ENCODE measurements at regions not wholly inside any gene's neighbourhood (a gene's known extent, or its start where the extent isn't known, plus 50 kb on each side); places are given as distances from the start of the nearest gene placed in this dataset.

DNA sequence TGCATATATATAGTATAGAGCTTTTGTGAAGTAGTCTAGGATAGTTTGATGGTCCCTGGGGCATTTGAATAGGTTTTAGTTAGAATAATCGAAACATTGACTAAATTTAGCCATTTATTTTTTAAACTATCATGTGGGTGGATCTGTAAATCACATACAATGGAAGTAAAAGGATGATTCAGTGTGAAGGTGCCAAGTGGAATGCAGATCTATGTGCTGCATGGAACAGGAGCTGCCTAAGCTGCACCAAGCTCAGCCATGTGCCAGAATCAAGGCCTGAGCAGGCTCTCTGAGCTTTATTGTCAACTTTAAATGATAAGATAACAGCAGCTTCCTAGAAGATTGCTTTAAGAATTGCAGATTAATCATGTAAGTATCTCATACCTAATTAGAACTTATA lies 1996.2 kb upstream of the PIK3C3 start:
- no peak for DNase-seq (ENCODE audit: low spot score in 2 of 2)

DNA sequence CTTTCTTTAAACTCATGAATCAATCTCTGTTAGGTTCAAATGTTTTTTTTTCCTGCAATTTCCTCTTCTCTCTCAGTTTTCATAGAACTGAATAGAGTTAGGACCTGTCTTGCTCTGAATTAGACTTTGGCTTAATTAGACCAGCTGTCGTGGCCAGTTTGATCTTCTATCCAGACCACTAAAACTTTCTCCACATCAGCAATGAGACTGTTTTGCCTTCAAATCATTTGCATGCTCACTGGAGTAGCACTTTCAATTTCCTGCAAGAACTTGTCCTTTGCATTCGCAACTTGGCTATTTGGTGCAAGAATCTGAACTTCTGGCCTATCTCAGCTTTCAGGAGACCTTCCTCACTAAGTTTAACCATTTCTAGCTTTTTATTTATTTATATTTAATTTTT lies 2002.2 kb upstream of the PIK3C3 start:
- DNase-seq (ENCODE audit: low spot score in 2 of 2) = no peak
- Histone ChIP-seq H3K27me3 (no peaks in the 10 kb centered on the region), H3K4me3 (no peak overlapping the region), H3K4me1 (no peaks in the 10 kb centered on the region), H3K27ac (no peak overlapping the region), H3K36me3 (no peaks in the 10 kb centered on the region), H3K9me3 (no peaks in the 10 kb centered on the region)
- intact Hi-C loops (cut with DNase I; ENCODE audit: low total_unique reads) = no loop called here
- TF ChIP-seq POLR2A (IDR thresholded peaks at IDR 0.05) (no peak), POLR2AphosphoS5 (IDR thresholded peaks at IDR 0.05) (no peak)
- TF ChIP-seq, protein P1, sequence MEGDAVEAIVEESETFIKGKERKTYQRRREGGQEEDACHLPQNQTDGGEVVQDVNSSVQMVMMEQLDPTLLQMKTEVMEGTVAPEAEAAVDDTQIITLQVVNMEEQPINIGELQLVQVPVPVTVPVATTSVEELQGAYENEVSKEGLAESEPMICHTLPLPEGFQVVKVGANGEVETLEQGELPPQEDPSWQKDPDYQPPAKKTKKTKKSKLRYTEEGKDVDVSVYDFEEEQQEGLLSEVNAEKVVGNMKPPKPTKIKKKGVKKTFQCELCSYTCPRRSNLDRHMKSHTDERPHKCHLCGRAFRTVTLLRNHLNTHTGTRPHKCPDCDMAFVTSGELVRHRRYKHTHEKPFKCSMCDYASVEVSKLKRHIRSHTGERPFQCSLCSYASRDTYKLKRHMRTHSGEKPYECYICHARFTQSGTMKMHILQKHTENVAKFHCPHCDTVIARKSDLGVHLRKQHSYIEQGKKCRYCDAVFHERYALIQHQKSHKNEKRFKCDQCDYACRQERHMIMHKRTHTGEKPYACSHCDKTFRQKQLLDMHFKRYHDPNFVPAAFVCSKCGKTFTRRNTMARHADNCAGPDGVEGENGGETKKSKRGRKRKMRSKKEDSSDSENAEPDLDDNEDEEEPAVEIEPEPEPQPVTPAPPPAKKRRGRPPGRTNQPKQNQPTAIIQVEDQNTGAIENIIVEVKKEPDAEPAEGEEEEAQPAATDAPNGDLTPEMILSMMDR (IDR thresholded peaks at IDR 0.05) = no peak

More for the DNA sequence above, 1996.2 kb upstream of the PIK3C3 start:
- TF ChIP-seq, protein P1 (IDR thresholded peaks at IDR 0.05) = no peak
- TF ChIP-seq POLR2A (IDR thresholded peaks at IDR 0.05) (no peak), POLR2AphosphoS5 (IDR thresholded peaks at IDR 0.05) (no peak)
- Histone ChIP-seq H3K36me3 (no peaks in the 10 kb centered on the region), H3K27me3 (no peaks in the 10 kb centered on the region), H3K9me3 (no peaks in the 10 kb centered on the region), H3K4me3 (no peak overlapping the region), H3K27ac (no peak overlapping the region), H3K4me1 (no peaks in the 10 kb centered on the region)
- intact Hi-C loops (cut with DNase I; ENCODE audit: low total_unique reads) = no loop called here

DNA sequence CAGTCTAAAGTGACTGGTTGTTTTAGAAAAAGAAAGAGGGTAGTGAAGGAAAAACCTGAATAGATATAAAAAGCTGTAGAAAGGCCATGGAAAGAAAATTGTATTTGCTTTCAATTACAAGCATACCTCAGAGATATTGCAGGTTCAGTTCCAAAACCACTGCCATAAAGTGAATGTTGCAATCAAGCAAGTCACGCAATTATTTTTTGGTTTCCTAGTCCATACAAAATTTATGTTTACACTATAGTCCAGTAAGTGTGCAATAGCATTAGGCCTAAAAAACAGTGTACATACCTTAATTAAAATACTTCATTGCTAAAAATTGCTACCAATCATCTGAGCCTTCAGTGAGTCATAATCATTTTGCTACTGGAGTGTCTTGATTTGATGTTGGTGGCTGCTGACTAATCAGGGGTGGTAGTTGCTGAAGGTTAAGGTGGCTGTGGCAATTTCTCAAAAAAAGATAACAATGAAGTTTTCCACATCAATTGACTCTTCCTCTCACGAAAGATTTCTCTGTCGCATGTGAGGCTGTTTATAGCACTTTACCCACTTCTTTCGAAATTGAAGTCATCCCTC lies 2003.8 kb upstream of the PIK3C3 start:
- DNase-seq (ENCODE audit: low spot score in 2 of 2) = no peak
- intact Hi-C loops (cut with DNase I; ENCODE audit: low total_unique reads) = no loop called here
- H3K4me3 ChIP-seq = no peak overlapping the region
- no peak overlapping the region for H3K27ac ChIP-seq
- no peak for TF ChIP-seq POLR2AphosphoS5 (IDR thresholded peaks at IDR 0.05)
- TF ChIP-seq, protein P1 (IDR thresholded peaks at IDR 0.05) = no peak
- no peak for TF ChIP-seq POLR2A (IDR thresholded peaks at IDR 0.05)
- H3K36me3 ChIP-seq = no peaks in the 10 kb centered on the region
- H3K27me3 ChIP-seq = no peaks in the 10 kb centered on the region
- no peaks in the 10 kb centered on the region for H3K9me3 ChIP-seq
- H3K4me1 ChIP-seq = no peaks in the 10 kb centered on the region

DNA sequence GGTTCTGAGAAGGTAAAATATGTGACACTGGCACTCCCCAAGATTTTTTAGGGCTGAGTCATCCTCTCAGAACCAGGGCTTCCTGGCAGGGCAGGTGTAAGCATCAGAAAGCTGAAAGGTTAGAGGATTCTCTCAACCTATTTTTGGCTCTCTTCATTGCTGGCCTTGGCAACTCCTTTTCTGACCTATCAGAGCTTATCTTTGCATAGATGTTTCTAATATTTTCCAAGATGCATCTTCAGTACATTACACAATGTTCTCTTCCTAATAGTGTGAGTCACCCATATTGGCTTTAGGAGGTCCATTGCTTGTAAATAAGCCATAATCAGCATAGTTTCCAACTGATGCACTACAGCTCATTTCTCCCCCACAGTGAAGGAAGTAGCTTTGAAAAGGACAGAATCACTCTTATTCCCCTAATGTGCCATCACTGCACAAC lies 2008.4 kb upstream of the PIK3C3 start:
- TF ChIP-seq POLR2A (IDR thresholded peaks at IDR 0.05) (no peak), POLR2AphosphoS5 (IDR thresholded peaks at IDR 0.05) (peak in 1 of 3 donors; percentile 9)
- Histone ChIP-seq H3K4me1 (no peaks in the 10 kb centered on the region), H3K27ac (peak overlapping the region; percentile 72 to 82), H3K4me3 (no peak overlapping the region), H3K27me3 (no peaks in the 10 kb centered on the region), H3K36me3 (no peaks in the 10 kb centered on the region), H3K9me3 (no peaks in the 10 kb centered on the region)
- intact Hi-C loops (cut with DNase I; ENCODE audit: low total_unique reads) = no loop called here
- DNase-seq (ENCODE audit: low spot score in 2 of 2) = peak in 1 of 2 donors; percentile 69

DNA sequence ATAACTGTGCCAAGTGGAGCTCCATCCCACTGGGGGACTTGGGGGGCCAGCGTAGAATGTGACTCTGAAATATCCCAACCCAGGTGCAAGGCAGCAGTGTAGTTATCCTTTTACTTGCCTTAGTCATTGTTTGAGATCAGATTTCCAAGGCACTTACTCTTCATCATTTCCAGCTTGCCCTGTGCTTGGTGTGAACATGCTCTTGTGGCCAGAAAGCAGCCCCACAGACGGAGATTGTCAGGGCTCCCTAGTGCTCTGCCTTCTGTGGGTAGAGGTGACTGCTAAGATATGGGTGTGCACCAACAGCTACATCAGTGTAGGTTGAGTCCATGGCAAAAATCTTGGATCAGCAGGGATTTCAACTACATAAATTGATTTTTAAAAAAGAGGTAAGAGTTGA lies 2010.0 kb upstream of the PIK3C3 start:
- intact Hi-C loops (cut with DNase I; ENCODE audit: low total_unique reads) = no loop called here
- DNase-seq (ENCODE audit: low spot score in 2 of 2) = no peak
- Histone ChIP-seq H3K4me1 (no peaks in the 10 kb centered on the region), H3K4me3 (no peak overlapping the region), H3K27ac (no peak overlapping the region), H3K36me3 (no peaks in the 10 kb centered on the region), H3K9me3 (no peaks in the 10 kb centered on the region), H3K27me3 (no peaks in the 10 kb centered on the region)
- TF ChIP-seq, protein P1 (IDR thresholded peaks at IDR 0.05) = no peak
- TF ChIP-seq POLR2A (IDR thresholded peaks at IDR 0.05) (no peak), POLR2AphosphoS5 (IDR thresholded peaks at IDR 0.05) (no peak)
